ENCODE measurements at regions not wholly inside any gene's neighbourhood (a gene's known extent, or its start where the extent isn't known, plus 50 kb on each side); places are given as distances from the start of the nearest gene placed in this dataset.

DNA sequence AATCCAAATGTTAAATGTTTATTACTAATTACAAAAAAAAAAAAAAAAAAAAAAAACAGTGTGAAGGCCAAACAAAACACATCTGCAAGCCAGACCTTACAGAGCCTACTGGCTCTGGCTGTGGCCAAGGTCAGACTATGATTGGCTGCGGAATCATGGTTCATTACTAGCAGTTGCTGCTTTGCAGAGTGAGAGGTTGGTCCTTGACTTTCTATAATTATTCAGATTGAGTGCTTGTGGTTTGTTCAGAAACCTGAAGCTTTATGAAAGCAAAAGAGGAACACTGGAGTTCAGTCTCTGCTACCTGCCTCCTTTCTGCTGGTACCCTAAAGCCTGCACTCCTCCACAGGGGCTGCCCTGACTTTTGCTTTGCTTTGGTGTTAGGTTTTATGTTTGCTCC is 550.9 kb downstream of the BCL11B start:
- Histone ChIP-seq H3K36me3 (ENCODE audit: control insufficient read depth, insufficient read depth, low read length) (no peaks in the 10 kb centered on the region), H3K27me3 (ENCODE audit: control insufficient read depth, insufficient read depth, low read length) (peaks cover 3% of the 10 kb centered on the region), H3K4me3 (ENCODE audit: low read length) (no peak overlapping the region), H3K9ac (ENCODE audit: low read length) (no peak overlapping the region), H3K4me1 (ENCODE audit: control insufficient read depth, insufficient read depth, low read length) (no peaks in the 10 kb centered on the region), H3K9me3 (ENCODE audit: control insufficient read depth, low read length) (no peaks in the 10 kb centered on the region)

DNA sequence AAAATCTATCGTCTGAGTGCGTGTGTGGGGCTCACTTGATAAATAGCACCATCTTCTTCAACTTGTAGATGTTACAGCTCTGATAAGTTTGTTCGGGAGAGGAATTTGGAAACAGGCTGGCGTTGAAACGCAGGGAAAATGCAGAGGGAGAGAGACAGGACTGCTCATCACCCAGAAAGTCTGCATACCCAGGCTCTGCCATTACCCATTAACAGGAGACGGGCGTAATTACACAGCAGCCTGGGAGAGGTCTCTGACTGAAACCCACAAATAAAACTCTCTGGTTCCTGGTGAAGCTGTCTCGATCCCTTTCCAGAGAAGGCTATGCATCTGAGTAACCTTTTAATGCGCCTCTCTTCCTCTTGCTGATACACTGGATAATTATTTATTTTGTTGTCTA is 547.3 kb downstream of the BCL11B start:
- no peak overlapping the region for H3K4me3 ChIP-seq (ENCODE audit: low read length)
- no peaks in the 10 kb centered on the region for H3K4me1 ChIP-seq (ENCODE audit: control insufficient read depth, insufficient read depth, low read length)
- H3K9ac ChIP-seq (ENCODE audit: low read length): no peak overlapping the region
- no peaks in the 10 kb centered on the region for H3K9me3 ChIP-seq (ENCODE audit: control insufficient read depth, low read length)
- H3K36me3 ChIP-seq (ENCODE audit: control insufficient read depth, insufficient read depth, low read length): no peaks in the 10 kb centered on the region
- peaks cover 3% of the 10 kb centered on the region for H3K27me3 ChIP-seq (ENCODE audit: control insufficient read depth, insufficient read depth, low read length)

DNA sequence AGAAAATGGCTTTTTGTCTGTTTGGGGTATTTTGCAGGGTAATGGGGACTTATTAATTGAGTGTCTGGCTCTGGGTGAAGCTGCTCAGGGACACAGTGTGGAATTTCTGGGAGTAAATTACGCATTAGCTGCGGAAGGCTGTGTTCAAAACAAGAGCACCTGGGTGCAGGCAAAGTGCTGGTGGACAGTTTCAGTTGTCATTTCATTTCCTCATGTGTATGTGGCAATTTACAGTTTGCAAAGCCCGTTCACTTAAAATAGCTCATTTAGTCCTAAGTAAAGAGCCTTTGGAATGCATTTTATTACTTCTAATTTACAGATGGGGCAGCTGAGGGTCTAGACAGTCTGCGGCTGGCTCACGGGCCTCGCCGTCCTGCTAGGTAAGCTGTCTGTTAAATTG is 546.8 kb downstream of the BCL11B start:
- Histone ChIP-seq H3K27me3 (ENCODE audit: control insufficient read depth, insufficient read depth, low read length) (peaks cover 3% of the 10 kb centered on the region), H3K4me1 (ENCODE audit: control insufficient read depth, insufficient read depth, low read length) (no peaks in the 10 kb centered on the region), H3K4me3 (ENCODE audit: low read length) (no peak overlapping the region), H3K36me3 (ENCODE audit: control insufficient read depth, insufficient read depth, low read length) (no peaks in the 10 kb centered on the region), H3K9ac (ENCODE audit: low read length) (no peak overlapping the region), H3K9me3 (ENCODE audit: control insufficient read depth, low read length) (no peaks in the 10 kb centered on the region)

DNA sequence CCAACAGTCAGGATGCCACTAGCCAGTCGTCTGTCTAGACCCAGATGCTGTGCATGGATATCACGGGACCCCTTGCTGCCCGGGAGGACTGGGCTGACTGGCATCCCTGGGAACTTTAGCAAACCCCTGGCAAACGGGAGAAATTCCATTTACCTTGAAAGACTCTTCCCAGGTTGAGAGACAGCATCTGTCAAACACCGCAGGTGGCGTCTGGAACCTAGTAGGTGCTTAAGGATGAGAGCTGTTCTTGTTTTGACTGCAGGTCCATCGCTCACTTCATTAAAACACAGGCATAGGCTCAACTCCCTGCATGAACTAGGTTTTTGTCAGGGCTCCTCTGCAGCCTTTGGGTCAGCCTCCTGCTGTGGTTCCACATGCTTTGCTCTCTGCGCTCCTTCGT is 546.3 kb downstream of the BCL11B start:
- H3K27me3 ChIP-seq (ENCODE audit: control insufficient read depth, insufficient read depth, low read length): peaks cover 3% of the 10 kb centered on the region
- H3K9me3 ChIP-seq (ENCODE audit: control insufficient read depth, low read length): no peaks in the 10 kb centered on the region
- H3K4me3 ChIP-seq (ENCODE audit: low read length): no peak overlapping the region
- H3K36me3 ChIP-seq (ENCODE audit: control insufficient read depth, insufficient read depth, low read length): no peaks in the 10 kb centered on the region
- no peaks in the 10 kb centered on the region for H3K4me1 ChIP-seq (ENCODE audit: control insufficient read depth, insufficient read depth, low read length)
- no peak overlapping the region for H3K9ac ChIP-seq (ENCODE audit: low read length)

DNA sequence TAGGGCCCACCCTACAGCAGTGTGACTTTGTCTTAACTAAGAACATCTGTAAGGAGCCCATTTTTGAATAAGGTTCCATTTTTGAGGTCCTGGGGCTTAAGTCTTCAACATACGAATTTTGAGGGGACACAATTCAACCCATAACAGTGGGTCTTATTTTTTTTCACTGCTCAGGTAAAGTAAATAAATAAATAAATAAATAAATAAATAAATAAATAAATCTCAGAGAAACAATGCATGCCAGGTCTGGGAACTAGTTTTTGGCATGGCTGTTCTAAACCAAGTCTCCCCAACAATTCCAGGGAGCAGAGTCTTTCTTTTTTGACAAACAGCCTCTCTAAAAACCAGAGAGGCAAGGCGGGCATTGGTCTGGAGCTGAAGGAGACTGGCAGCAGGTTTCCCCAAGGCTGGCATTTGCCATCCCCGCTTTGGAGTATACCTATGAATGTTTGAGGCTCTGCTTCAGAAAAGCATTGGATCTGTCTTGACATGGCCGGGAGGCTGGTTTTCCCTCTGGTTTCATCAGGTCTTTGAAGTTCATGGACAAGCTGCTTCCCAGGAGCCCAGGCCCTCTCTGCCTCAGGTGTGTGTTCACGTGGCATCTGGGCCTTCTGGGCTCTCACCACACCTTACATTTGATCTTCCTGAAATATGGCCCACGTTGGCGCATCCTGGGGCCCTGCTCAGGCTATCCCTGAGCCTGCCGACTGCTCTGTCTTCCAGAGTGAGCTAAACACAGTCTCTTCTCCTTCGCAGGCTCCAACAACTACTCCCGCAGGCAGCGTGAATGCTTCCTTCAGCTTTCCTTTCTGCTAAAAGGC is 545.2 kb downstream of the BCL11B start:
- Histone ChIP-seq H3K4me3 (ENCODE audit: low read length) (no peak overlapping the region), H3K36me3 (ENCODE audit: control insufficient read depth, insufficient read depth, low read length) (no peaks in the 10 kb centered on the region), H3K27me3 (ENCODE audit: control insufficient read depth, insufficient read depth, low read length) (peaks cover 3% of the 10 kb centered on the region), H3K4me1 (ENCODE audit: control insufficient read depth, insufficient read depth, low read length) (no peaks in the 10 kb centered on the region), H3K9ac (ENCODE audit: low read length) (no peak overlapping the region), H3K9me3 (ENCODE audit: control insufficient read depth, low read length) (no peaks in the 10 kb centered on the region)

DNA sequence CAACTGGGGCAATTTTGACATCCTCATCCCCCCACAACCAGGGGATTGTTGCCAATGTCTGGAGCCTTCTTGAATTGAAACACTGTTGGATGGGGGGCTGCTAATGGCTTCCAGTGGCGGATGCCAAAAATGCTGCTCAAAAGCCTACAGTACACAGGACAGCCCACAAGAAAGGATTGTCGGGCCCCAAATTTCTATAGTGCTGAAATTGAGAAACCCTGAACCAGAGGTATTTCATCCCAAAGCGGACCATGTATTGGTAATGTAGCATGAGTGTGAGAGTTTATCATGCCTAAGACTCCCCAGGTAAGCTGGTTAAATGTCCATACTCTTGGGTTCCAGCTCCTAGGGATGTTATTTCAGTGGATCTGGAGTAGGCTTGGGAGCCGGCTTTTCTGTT is 544.0 kb downstream of the BCL11B start:
- no peak overlapping the region for H3K4me3 ChIP-seq (ENCODE audit: low read length)
- no peak overlapping the region for H3K9ac ChIP-seq (ENCODE audit: low read length)
- peaks cover 3% of the 10 kb centered on the region for H3K27me3 ChIP-seq (ENCODE audit: control insufficient read depth, insufficient read depth, low read length)

DNA sequence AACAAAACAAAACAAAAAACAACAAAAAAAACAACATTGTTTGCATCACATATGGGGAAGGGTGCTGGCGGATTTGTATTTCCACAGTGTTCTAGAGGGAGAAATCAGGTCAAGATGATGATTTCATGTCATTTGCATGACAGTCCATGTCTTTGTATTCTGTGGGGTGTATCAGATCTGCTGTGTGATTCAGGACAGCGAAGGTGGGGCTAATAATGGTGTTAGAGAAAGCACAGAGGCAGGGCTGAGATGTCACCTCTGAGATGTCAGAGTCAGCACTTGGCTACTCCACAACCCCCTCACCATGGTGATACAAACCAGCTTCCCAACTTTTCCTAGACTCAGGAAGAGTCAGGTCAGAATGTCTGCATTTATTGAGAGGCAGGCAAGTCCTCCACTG is 543.2 kb downstream of the BCL11B start:
- Histone ChIP-seq H3K9ac (ENCODE audit: low read length) (no peak overlapping the region), H3K4me1 (ENCODE audit: control insufficient read depth, insufficient read depth, low read length) (no peaks in the 10 kb centered on the region), H3K9me3 (ENCODE audit: control insufficient read depth, low read length) (no peaks in the 10 kb centered on the region), H3K27me3 (ENCODE audit: control insufficient read depth, insufficient read depth, low read length) (peaks cover 3% of the 10 kb centered on the region), H3K36me3 (ENCODE audit: control insufficient read depth, insufficient read depth, low read length) (no peaks in the 10 kb centered on the region), H3K4me3 (ENCODE audit: low read length) (no peak overlapping the region)

More for the DNA sequence above, 544.0 kb downstream of the BCL11B start:
- Histone ChIP-seq H3K4me1 (ENCODE audit: control insufficient read depth, insufficient read depth, low read length) (no peaks in the 10 kb centered on the region), H3K9me3 (ENCODE audit: control insufficient read depth, low read length) (no peaks in the 10 kb centered on the region), H3K36me3 (ENCODE audit: control insufficient read depth, insufficient read depth, low read length) (no peaks in the 10 kb centered on the region)

DNA sequence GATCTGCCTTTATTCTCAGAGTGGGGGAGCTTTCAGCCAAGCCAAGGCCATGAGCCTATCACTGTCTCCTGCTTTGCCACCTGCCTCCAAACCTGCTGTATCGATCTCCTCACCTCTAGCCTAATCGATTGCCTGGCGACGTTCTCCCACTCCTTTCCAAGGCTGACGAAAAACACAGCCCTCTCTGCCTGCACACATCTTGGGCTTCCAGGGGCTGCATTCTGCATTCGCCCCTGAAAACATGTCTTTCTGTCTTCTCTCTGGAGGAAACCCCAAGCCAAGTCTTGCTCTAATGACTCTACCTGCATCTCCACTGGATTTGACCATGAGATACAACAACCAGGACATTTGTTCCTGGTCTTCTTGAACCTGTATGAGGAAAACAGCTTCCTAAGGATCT is 540.7 kb downstream of the BCL11B start:
- no peaks in the 10 kb centered on the region for H3K4me1 ChIP-seq (ENCODE audit: control insufficient read depth, insufficient read depth, low read length)
- no peaks in the 10 kb centered on the region for H3K9me3 ChIP-seq (ENCODE audit: control insufficient read depth, low read length)
- H3K9ac ChIP-seq (ENCODE audit: low read length): no peak overlapping the region
- no peaks in the 10 kb centered on the region for H3K36me3 ChIP-seq (ENCODE audit: control insufficient read depth, insufficient read depth, low read length)
- no peaks in the 10 kb centered on the region for H3K27me3 ChIP-seq (ENCODE audit: control insufficient read depth, insufficient read depth, low read length)
- H3K4me3 ChIP-seq (ENCODE audit: low read length): no peak overlapping the region

DNA sequence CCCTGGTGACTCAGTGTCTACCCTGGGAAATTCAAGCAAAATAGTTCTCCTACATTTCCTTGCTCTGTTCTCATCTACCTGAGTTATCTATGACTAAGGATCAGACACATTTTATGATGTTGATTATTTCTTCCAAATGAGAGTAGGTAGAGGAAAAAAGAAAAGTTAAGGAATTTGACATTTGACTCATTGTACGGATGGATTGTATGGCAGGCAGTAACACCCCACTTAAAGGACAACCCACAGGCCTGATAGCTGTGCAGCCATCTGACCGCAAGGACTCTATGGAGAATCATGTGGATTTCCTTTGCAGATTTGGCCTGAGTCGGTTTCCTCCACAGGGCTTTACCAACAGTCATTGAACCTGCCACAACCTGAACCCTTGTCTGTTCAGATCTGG is 540.3 kb downstream of the BCL11B start:
- no peaks in the 10 kb centered on the region for H3K4me1 ChIP-seq (ENCODE audit: control insufficient read depth, insufficient read depth, low read length)
- no peaks in the 10 kb centered on the region for H3K36me3 ChIP-seq (ENCODE audit: control insufficient read depth, insufficient read depth, low read length)
- no peak overlapping the region for H3K4me3 ChIP-seq (ENCODE audit: low read length)
- no peaks in the 10 kb centered on the region for H3K9me3 ChIP-seq (ENCODE audit: control insufficient read depth, low read length)
- H3K9ac ChIP-seq (ENCODE audit: low read length): no peak overlapping the region
- no peaks in the 10 kb centered on the region for H3K27me3 ChIP-seq (ENCODE audit: control insufficient read depth, insufficient read depth, low read length)

DNA sequence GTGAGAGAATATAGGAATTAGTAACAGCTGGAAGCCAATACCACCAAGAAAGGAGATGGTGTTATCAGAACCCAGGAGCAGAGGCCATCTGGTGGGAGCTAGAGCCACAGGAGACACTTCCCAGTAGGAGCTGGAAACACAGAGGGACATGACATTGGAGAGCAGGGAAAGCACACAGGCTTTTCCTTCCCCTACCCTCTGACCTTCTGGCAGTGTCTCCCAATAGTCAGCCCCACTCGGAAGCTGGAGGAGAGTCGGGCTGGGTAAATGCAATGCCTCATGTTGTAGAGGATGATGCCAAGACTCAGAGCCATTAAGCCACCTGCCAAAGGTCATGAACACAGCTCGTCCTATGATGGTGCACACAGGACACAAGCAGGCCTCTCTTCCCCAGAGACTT is 538.5 kb downstream of the BCL11B start:
- H3K9me3 ChIP-seq (ENCODE audit: control insufficient read depth, low read length): no peaks in the 10 kb centered on the region

DNA sequence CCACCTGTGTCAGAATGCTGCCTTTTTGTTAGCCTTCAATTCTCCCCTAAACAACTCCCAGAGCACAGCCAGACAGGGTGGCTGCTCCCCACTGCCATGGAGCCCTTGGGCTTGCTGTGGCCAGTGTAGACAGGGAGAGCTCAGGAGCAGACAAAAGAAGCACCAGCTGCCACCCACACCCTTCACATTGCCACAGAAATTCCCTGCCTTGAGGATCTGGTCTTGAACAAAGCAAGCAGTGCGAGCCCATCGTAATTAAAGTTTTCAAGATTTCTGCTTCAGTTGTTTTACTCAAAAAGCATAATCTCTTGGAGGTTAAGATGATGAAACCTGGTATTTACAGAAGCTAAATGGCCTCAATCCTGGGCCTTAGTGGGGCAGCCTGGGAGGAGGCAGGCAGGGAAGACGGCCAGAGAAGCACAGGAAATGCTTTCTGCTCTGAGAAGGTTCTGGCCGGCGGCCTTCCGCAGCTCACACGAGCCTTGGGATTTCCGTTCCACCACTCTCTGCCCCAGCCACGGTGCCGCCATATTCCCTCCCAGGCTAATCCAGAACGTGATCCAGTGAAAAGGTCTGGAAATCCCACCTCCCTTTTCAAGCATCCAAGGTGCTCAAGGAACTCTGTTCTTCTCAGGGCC is 535.2 kb downstream of the BCL11B start:
- Histone ChIP-seq H3K36me3 (ENCODE audit: control insufficient read depth, insufficient read depth, low read length) (no peaks in the 10 kb centered on the region), H3K9ac (ENCODE audit: low read length) (no peak overlapping the region), H3K4me1 (ENCODE audit: control insufficient read depth, insufficient read depth, low read length) (no peaks in the 10 kb centered on the region), H3K27me3 (ENCODE audit: control insufficient read depth, insufficient read depth, low read length) (no peaks in the 10 kb centered on the region), H3K4me3 (ENCODE audit: low read length) (no peak overlapping the region), H3K9me3 (ENCODE audit: control insufficient read depth, low read length) (no peaks in the 10 kb centered on the region)

More for the DNA sequence above, 538.5 kb downstream of the BCL11B start:
- H3K27me3 ChIP-seq (ENCODE audit: control insufficient read depth, insufficient read depth, low read length): no peaks in the 10 kb centered on the region
- no peaks in the 10 kb centered on the region for H3K36me3 ChIP-seq (ENCODE audit: control insufficient read depth, insufficient read depth, low read length)
- no peak overlapping the region for H3K4me3 ChIP-seq (ENCODE audit: low read length)
- H3K9ac ChIP-seq (ENCODE audit: low read length): no peak overlapping the region
- H3K4me1 ChIP-seq (ENCODE audit: control insufficient read depth, insufficient read depth, low read length): no peaks in the 10 kb centered on the region

DNA sequence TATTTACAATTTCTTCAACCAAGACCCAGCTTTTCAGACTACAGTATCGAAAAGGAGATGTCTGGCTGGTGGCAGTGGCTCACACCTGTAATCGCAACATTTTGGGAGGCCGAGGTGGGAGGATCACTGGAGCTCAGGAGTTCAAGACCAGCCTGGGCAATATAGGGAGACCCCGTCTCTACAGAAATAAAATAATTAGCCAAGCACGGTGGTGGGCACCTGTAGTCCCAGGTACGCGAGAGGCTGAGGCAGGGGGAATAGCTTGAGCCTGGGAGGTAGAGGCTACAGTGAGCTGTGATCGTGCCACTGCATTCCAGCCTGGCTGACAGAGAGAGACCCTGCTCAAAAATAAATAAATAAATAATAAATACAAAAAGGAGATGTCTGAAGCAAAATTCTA is 530.5 kb downstream of the BCL11B start:
- H3K9ac ChIP-seq (ENCODE audit: low read length): no peak overlapping the region
- H3K9me3 ChIP-seq (ENCODE audit: control insufficient read depth, low read length): no peaks in the 10 kb centered on the region
- no peaks in the 10 kb centered on the region for H3K4me1 ChIP-seq (ENCODE audit: control insufficient read depth, insufficient read depth, low read length)
- H3K4me3 ChIP-seq (ENCODE audit: low read length): no peak overlapping the region
- no peaks in the 10 kb centered on the region for H3K36me3 ChIP-seq (ENCODE audit: control insufficient read depth, insufficient read depth, low read length)
- H3K27me3 ChIP-seq (ENCODE audit: control insufficient read depth, insufficient read depth, low read length): no peaks in the 10 kb centered on the region

All from mucosa of stomach (tissue), 1 donor.